Sigmoid colon (tissue), 6 donors: ENCODE measurements at regions not wholly inside any gene's neighbourhood (a gene's known extent, or its start where the extent isn't known, plus 50 kb on each side); places are given as distances from the start of the nearest gene placed in this dataset.

Source experiments
- DNase-seq: peaks from one replicate; pipeline ENCODE4 v3.0.0-alpha.2; 2019
- H3K27ac ChIP-seq, 4 donors: fragments of 200-600 bp; sonication (generic); one replicate each; pipeline ENCODE4 v1.5.1; 2016 to 2019; ENCODE audit warnings: mild to moderate bottlenecking in 1 of 4
- H3K27me3 ChIP-seq, 3 donors: fragments of 200-600 bp; sonication (generic); one replicate each; pipeline ENCODE4 v1.5.1; 2019; ENCODE audit warnings: mild to moderate bottlenecking in 1 of 3
- H3K36me3 ChIP-seq, 4 donors: fragments of 200-600 bp; sonication (generic); one replicate each; pipeline ENCODE4 v1.5.1; 2016 to 2019
- H3K4me1 ChIP-seq, 4 donors: fragments of 200-600 bp; sonication (generic); one replicate each; pipeline ENCODE4 v1.5.1; 2017 to 2019
- H3K4me3 ChIP-seq, 4 donors: fragments of 200-600 bp; sonication (generic); one replicate each; pipeline ENCODE4 v1.5.1; 2017 to 2019; ENCODE audit warnings: mild to moderate bottlenecking in 2 of 4, moderate library complexity in 1 of 4
- H3K9me3 ChIP-seq, 4 donors: fragments of 200-600 bp in 3 of 4; sonication (generic) in 3 of 4; one replicate each; pipeline versions ENCODE4 v1.5.1 to v1.6.1; 2013 to 2019
- EP300 ChIP-seq, 4 donors: sonication (generic); formaldehyde crosslinking; IDR thresholded peaks; one replicate each; pipeline ENCODE4 v1.6.1; 2017; ENCODE audit warnings: antibody characterized with exemption in 4 of 4
- POLR2A ChIP-seq, 2 donors: fragments of 450-650 bp; IDR thresholded peaks; one replicate each; pipeline ENCODE4 v1.6.1; 2016; ENCODE audit warnings: antibody characterized with exemption in 2 of 2, mild to moderate bottlenecking in 2 of 2, moderate library complexity in 2 of 2
- POLR2AphosphoS5 ChIP-seq, 4 donors: sonication (generic); formaldehyde crosslinking; IDR thresholded peaks; one replicate each; pipeline ENCODE4 v1.6.1; 2017; ENCODE audit warnings: antibody characterized with exemption in 4 of 4
- WGBS, 2 donors: extraction: QIAGEN DNeasy Blood & Tissue Kit; methylation state at CpG; one replicate each; pipeline ENCODE4 v1.1.7; 2013; 5-methylcytosine and 5-hydroxymethylcytosine counted together
- intact Hi-C: fragments of 100-400 bp; cut with DNase I; formaldehyde crosslinking; loops from one replicate; pipeline ENCODE4 v1.15.1; 2023
- TF ChIP-seq, protein P1 (sequence below), 4 experiments: fragments of 450-650 bp in 3 of 4; fragments of 200-600 bp in 1 of 4; IDR thresholded peaks; one replicate each; pipeline ENCODE4 v1.5.1; 2016 to 2019; ENCODE audit warnings: antibody characterized with exemption in 4 of 4, mild to moderate bottlenecking in 3 of 4, moderate library complexity in 2 of 4
- donor health status: healthy with polysubstance abuse.
- donor health status: healthy.

- WGBS, 2 donors: 73 to 84% methylated on average over 1 of the region's 1 CpG
- TF ChIP-seq POLR2A (IDR thresholded peaks at IDR 0.05) (no peak), EP300 (IDR thresholded peaks at IDR 0.05) (no peak), POLR2AphosphoS5 (IDR thresholded peaks at IDR 0.05) (no peak)
- TF ChIP-seq, protein P1, sequence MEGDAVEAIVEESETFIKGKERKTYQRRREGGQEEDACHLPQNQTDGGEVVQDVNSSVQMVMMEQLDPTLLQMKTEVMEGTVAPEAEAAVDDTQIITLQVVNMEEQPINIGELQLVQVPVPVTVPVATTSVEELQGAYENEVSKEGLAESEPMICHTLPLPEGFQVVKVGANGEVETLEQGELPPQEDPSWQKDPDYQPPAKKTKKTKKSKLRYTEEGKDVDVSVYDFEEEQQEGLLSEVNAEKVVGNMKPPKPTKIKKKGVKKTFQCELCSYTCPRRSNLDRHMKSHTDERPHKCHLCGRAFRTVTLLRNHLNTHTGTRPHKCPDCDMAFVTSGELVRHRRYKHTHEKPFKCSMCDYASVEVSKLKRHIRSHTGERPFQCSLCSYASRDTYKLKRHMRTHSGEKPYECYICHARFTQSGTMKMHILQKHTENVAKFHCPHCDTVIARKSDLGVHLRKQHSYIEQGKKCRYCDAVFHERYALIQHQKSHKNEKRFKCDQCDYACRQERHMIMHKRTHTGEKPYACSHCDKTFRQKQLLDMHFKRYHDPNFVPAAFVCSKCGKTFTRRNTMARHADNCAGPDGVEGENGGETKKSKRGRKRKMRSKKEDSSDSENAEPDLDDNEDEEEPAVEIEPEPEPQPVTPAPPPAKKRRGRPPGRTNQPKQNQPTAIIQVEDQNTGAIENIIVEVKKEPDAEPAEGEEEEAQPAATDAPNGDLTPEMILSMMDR (IDR thresholded peaks at IDR 0.05): no peak
- no peaks in the 10 kb centered on the region for H3K27me3 ChIP-seq
Observed at GRCh38 chr5:118768607-118769175, 219.7 kb downstream of the DTWD2 start.

GRCh38 chr5:118762291-118762690, 226.1 kb downstream of the DTWD2 start:
- Histone ChIP-seq H3K27ac (no peak overlapping the region), H3K36me3 (no peaks in the 10 kb centered on the region), H3K9me3 (peaks cover 0 to 3% (median 0%) of the 10 kb centered on the region in 4 donors), H3K27me3 (no peaks in the 10 kb centered on the region), H3K4me3 (no peak overlapping the region), H3K4me1 (no peaks in the 10 kb centered on the region)
- 95% methylated on average over 4 of the region's 4 CpGs for WGBS, 2 donors
- TF ChIP-seq, protein P1 (IDR thresholded peaks at IDR 0.05): no peak
- TF ChIP-seq POLR2AphosphoS5 (IDR thresholded peaks at IDR 0.05): no peak
- no peak for TF ChIP-seq POLR2A (IDR thresholded peaks at IDR 0.05)
- TF ChIP-seq EP300 (IDR thresholded peaks at IDR 0.05): no peak
- no peak for DNase-seq
- intact Hi-C loops: no loop called here

More at GRCh38 chr5:118768607-118769175, 219.7 kb downstream of the DTWD2 start:
- no peaks in the 10 kb centered on the region for H3K36me3 ChIP-seq
- intact Hi-C loops: no loop called here
- no peak overlapping the region for H3K4me3 ChIP-seq
- DNase-seq: no peak
- no peak overlapping the region for H3K27ac ChIP-seq
- H3K9me3 ChIP-seq: no peaks in the 10 kb centered on the region
- H3K4me1 ChIP-seq: no peaks in the 10 kb centered on the region

DNA sequence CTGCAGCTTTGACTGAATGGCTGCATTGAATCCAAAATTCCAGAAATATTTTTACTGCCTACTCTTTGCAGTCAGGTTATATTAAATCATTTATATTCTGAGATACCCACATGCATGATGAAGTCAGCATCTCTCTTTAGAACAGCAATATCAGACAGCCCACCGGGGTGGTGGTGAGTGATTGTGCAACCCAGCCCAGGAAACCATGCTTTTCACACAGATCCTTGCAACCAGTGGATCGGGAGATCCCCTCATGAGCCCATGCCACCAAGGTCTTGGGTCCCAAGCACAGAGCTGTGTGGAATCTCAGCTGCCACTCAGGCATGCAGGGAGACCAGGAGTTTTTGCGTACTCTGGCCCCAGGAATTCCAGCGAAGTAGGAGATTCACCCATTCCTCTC, 226.5 kb downstream of the DTWD2 start:
- intact Hi-C loops: no loop called here
- no peaks in the 10 kb centered on the region for H3K36me3 ChIP-seq
- TF ChIP-seq POLR2A (IDR thresholded peaks at IDR 0.05) (no peak), POLR2AphosphoS5 (IDR thresholded peaks at IDR 0.05) (no peak), EP300 (IDR thresholded peaks at IDR 0.05) (no peak)
- TF ChIP-seq, protein P1 (IDR thresholded peaks at IDR 0.05): no peak
- no peak overlapping the region for H3K27ac ChIP-seq
- H3K27me3 ChIP-seq: no peaks in the 10 kb centered on the region
- no peaks in the 10 kb centered on the region for H3K4me1 ChIP-seq
- peaks cover 0 to 3% (median 0%) of the 10 kb centered on the region in 4 donors for H3K9me3 ChIP-seq
- DNase-seq: no peak
- 90 to 92% methylated on average over 4 of the region's 4 CpGs for WGBS, 2 donors
- no peak overlapping the region for H3K4me3 ChIP-seq

DNA sequence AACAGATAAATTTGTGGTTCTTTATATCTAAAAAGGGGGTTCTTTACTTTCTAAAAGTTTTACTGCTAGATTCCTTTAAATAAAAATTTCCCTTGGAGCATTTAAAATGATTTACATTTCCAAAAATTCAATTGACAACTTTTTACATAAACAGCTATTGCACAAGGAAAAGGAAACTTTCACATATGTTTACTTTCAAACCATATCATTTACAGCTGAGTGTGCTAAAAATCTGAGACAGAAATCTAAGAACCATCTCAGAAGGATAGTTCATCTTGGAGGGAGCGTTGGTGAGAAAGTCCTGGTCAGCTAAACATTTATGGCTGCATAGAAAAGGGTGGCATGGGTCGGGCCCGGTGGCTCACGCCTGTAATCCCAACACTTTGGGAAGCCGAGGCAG, 235.4 kb downstream of the DTWD2 start:
- WGBS, 2 donors: 81 to 87% methylated on average over 5 of the region's 5 CpGs
- no peak for DNase-seq
- no peak for TF ChIP-seq POLR2AphosphoS5 (IDR thresholded peaks at IDR 0.05)
- no peak for TF ChIP-seq POLR2A (IDR thresholded peaks at IDR 0.05)
- TF ChIP-seq, protein P1 (IDR thresholded peaks at IDR 0.05): no peak
- no peak for TF ChIP-seq EP300 (IDR thresholded peaks at IDR 0.05)
- intact Hi-C loops: no loop called here
- Histone ChIP-seq H3K27ac (no peak overlapping the region), H3K36me3 (no peaks in the 10 kb centered on the region), H3K27me3 (no peaks in the 10 kb centered on the region), H3K4me3 (no peak overlapping the region), H3K9me3 (no peaks in the 10 kb centered on the region), H3K4me1 (no peaks in the 10 kb centered on the region)

- no peak overlapping the region for H3K27ac ChIP-seq
- intact Hi-C loops: no loop called here
- 88 to 92% methylated on average over 4 of the region's 4 CpGs for WGBS, 2 donors
- H3K4me1 ChIP-seq: no peaks in the 10 kb centered on the region
- H3K4me3 ChIP-seq: no peak overlapping the region
- no peak for DNase-seq
- H3K9me3 ChIP-seq: no peaks in the 10 kb centered on the region
- no peaks in the 10 kb centered on the region for H3K36me3 ChIP-seq
- TF ChIP-seq EP300 (IDR thresholded peaks at IDR 0.05): no peak
- TF ChIP-seq POLR2A (IDR thresholded peaks at IDR 0.05): no peak
- TF ChIP-seq POLR2AphosphoS5 (IDR thresholded peaks at IDR 0.05): no peak
- TF ChIP-seq, protein P1 (IDR thresholded peaks at IDR 0.05): no peak
- no peaks in the 10 kb centered on the region for H3K27me3 ChIP-seq
Observed at GRCh38 chr5:118736396-118736795, 252.0 kb downstream of the DTWD2 start.
